A549 (cell line): ENCODE measurements at regions not wholly inside any gene's neighbourhood (a gene's known extent, or its start where the extent isn't known, plus 50 kb on each side); places are given as distances from the start of the nearest gene placed in this dataset.

Experiments
- CTCF ChIP-seq: fragments of >200 bp; sonication (Bioruptor Twin); formaldehyde crosslinking; IDR thresholded peaks from 3 replicates; pipeline ENCODE4 v1.5.1; 2016
- TF ChIP-seq, protein P1 (sequence below): fragments of 450-650 bp; IDR thresholded peaks from 2 replicates; pipeline ENCODE4 v1.6.1; 2014; ENCODE audit warnings: antibody characterized with exemption

DNA sequence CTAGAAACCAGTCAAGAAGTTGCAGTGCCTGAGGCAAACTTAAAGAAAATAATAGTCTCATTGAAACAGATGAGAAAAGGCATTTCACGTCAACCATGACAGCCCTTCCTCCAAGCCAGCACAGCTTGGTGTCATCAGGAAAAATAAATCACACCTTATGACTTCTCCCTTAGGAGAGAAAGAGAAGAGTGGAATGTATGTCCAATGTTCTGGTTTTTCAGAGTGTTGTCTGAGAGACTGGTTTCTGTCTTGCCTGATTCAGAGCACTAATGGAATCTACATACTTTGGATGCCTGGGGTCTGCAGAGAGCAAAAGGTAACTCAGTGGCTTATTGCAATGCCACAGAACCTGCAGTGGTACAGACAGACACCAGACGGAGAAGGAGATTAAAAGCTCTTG is 105.5 kb upstream of the PDE4D start:
- TF ChIP-seq CTCF, result no peak
- TF ChIP-seq, protein P1, sequence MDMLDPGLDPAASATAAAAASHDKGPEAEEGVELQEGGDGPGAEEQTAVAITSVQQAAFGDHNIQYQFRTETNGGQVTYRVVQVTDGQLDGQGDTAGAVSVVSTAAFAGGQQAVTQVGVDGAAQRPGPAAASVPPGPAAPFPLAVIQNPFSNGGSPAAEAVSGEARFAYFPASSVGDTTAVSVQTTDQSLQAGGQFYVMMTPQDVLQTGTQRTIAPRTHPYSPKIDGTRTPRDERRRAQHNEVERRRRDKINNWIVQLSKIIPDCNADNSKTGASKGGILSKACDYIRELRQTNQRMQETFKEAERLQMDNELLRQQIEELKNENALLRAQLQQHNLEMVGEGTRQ, result no peak
